Parathyroid adenoma (tissue), 2 donors: ENCODE measurements at regions not wholly inside any gene's neighbourhood (a gene's known extent, or its start where the extent isn't known, plus 50 kb on each side); places are given as distances from the start of the nearest gene placed in this dataset.
"Not testable (repeated sequence)": the region's sequence is repeated elsewhere in the genome, so short reads cannot be mapped to it uniquely, and the experiment has no call there.

Experiments
- H2AFZ ChIP-seq: fragments of 300-600 bp; sonication (generic); one replicate; pipeline ENCODE4 v1.7.0; 2017; ENCODE audit warnings: antibody characterized with exemption, mild to moderate bottlenecking
- H3K27ac ChIP-seq: fragments of 300-600 bp; sonication (generic); one replicate; pipeline ENCODE4 v1.7.0; 2017
- H3K27me3 ChIP-seq: fragments of 300-600 bp; sonication (generic); one replicate; pipeline ENCODE4 v1.7.0; 2017; ENCODE audit warnings: low read length; ENCODE audit not compliant: control insufficient read depth, insufficient read depth
- H3K36me3 ChIP-seq: fragments of 300-600 bp; sonication (generic); one replicate; pipeline ENCODE4 v1.7.0; 2017; ENCODE audit warnings: low read length; ENCODE audit not compliant: control insufficient read depth, insufficient read depth
- H3K4me1 ChIP-seq: fragments of 300-600 bp; sonication (generic); one replicate; pipeline ENCODE4 v1.7.0; 2017; ENCODE audit warnings: control low read depth
- H3K4me2 ChIP-seq: fragments of 300-600 bp; sonication (generic); one replicate; pipeline ENCODE4 v1.7.0; 2017; ENCODE audit warnings: low read length
- H3K4me3 ChIP-seq: fragments of 300-600 bp; sonication (generic); one replicate; pipeline ENCODE4 v1.7.0; 2017; ENCODE audit warnings: low read depth, low read length
- H3K79me2 ChIP-seq: fragments of 300-600 bp; sonication (generic); one replicate; pipeline ENCODE4 v1.7.0; 2017; ENCODE audit warnings: control low read depth
- H3K9ac ChIP-seq: fragments of 300-600 bp; sonication (generic); one replicate; pipeline ENCODE4 v1.7.0; 2017; ENCODE audit warnings: mild to moderate bottlenecking
- H3K9me3 ChIP-seq: fragments of 300-600 bp; sonication (generic); one replicate; pipeline ENCODE4 v1.7.0; 2017; ENCODE audit warnings: low read length; ENCODE audit not compliant: control insufficient read depth
- TF ChIP-seq, protein P1 (sequence below): fragments of 300-600 bp; sonication (generic); IDR thresholded peaks from one replicate; pipeline ENCODE4 v1.7.0; 2017; ENCODE audit warnings: antibody characterized with exemption, mild to moderate bottlenecking
- donor health status: primary hyperparathyroidism.

DNA sequence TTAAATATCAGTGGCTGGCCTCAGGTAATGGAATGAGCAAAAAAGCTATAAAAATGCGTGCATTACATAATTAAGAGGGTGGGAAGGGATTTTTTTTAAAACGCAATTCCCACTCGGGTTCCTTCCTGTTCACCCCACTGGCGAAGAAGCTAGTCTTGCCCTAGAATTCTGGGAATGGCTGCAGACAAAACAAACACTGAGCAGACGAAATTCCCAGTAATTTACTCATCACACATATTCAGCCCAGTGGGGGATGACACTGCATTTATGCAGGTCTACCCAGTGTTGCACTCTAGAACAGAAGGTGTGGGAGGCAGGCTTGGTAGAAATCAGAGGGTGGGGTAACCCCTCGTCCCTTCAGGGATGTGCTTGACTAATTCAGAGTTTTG lies 2695.0 kb upstream of the DEFB115 start:
- no peak overlapping the region for H3K27ac ChIP-seq
- H3K79me2 ChIP-seq, result no peaks in the 10 kb centered on the region
- no peaks in the 10 kb centered on the region for H3K27me3 ChIP-seq
- no peak overlapping the region for H3K4me3 ChIP-seq
- H2AFZ ChIP-seq, result no peak overlapping the region
- no peaks in the 10 kb centered on the region for H3K9me3 ChIP-seq
- no peaks in the 10 kb centered on the region for H3K4me1 ChIP-seq
- TF ChIP-seq, protein P1, sequence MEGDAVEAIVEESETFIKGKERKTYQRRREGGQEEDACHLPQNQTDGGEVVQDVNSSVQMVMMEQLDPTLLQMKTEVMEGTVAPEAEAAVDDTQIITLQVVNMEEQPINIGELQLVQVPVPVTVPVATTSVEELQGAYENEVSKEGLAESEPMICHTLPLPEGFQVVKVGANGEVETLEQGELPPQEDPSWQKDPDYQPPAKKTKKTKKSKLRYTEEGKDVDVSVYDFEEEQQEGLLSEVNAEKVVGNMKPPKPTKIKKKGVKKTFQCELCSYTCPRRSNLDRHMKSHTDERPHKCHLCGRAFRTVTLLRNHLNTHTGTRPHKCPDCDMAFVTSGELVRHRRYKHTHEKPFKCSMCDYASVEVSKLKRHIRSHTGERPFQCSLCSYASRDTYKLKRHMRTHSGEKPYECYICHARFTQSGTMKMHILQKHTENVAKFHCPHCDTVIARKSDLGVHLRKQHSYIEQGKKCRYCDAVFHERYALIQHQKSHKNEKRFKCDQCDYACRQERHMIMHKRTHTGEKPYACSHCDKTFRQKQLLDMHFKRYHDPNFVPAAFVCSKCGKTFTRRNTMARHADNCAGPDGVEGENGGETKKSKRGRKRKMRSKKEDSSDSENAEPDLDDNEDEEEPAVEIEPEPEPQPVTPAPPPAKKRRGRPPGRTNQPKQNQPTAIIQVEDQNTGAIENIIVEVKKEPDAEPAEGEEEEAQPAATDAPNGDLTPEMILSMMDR, result no peak
- no peak overlapping the region for H3K9ac ChIP-seq
- H3K4me2 ChIP-seq, result no peak overlapping the region
- no peaks in the 10 kb centered on the region for H3K36me3 ChIP-seq

DNA sequence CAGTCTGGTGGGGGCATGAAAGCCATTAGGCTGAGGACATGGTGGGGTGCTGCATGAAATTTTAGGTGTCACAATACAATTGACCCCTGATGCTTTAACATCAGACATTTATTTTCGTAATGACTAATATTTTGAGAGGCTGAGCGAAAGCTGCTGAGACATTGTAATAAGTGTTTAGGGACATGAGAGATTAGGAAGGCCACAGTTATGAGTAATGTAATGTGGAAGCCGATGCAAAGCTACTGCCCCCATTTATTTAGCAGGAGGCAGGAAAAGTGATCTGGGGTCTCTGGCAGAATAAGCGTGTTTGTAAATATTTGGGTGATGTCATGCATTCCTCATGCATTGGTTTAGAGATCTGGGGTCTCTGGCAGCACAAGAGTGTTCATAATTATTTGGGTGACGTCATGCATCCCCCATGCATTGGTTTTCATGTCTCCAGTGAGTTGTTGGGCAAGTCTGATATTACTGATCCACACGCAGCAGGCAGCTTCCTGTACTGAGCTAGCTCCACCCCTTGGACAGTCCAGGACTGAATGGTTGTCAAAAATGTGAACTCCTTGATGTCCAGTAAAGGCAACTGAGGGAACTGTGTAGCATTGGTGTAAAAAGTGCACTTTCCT lies 2694.5 kb upstream of the DEFB115 start:
- H2AFZ ChIP-seq, H3K9ac ChIP-seq, H3K4me3 ChIP-seq, H3K27ac ChIP-seq, H3K79me2 ChIP-seq, H3K27me3 ChIP-seq, H3K36me3 ChIP-seq, H3K9me3 ChIP-seq, H3K4me1 ChIP-seq, H3K4me2 ChIP-seq: not testable (repeated sequence)

DNA sequence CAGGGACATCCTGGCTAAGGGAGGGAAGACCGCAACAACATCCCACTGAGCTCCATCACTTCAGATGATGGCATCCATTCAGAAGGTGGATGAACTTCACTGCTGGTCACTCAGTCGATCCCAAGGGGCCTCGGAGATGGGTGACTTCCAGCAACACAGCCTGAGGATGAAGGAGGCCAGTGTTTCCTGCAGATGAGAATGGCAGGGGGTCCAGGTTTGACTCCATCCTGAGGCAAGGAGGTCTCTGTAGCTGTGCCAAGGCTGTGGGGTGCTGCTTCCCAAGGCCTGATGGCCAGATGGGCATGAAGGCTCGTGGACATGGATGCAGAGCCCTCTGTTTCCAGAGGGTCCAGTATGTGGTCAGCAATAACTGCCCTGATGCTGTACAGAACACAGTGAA lies 2693.4 kb upstream of the DEFB115 start:
- not testable (repeated sequence) for H3K36me3 ChIP-seq, H3K9ac ChIP-seq, H3K4me3 ChIP-seq, H3K4me1 ChIP-seq, H3K27ac ChIP-seq, H2AFZ ChIP-seq, H3K27me3 ChIP-seq, H3K4me2 ChIP-seq, H3K79me2 ChIP-seq, H3K9me3 ChIP-seq

DNA sequence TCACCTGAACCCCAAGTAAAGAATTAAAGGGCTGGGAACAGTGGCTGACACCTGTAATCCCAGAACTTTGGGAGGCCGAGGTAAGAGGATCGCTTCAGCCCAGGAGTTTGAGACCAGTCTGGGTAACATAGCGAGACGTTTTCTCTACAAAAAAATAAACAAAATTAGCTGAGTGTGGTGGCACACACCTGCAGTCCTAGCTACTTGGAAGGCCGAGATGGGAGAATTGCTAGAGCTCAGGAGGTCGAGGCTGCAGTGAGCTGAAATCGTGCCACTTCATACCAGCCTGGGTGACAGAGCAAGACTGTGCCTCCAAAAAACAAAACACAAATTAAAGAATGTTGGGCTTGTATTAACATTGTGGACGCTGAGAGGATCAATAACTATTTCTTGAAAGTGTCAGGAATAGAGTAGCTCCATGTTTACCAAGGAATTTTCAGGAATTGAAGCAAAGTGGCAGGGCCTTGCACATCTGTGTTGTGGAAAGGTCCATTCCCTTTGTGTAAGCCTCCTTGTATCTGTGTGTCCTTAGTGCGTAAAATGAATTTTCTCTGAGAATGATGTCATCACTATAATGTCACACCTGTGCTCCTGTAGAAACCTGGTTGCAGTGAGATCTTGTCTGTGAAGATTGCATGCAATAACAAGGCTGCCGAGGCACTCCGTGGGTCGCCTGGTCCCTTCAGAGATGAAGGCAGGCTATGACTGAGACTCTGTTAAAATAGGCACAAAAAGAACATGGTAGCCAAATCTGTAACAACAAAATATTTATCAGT lies 2692.6 kb upstream of the DEFB115 start:
- not testable (repeated sequence) for H3K9me3 ChIP-seq, H3K27me3 ChIP-seq, H3K27ac ChIP-seq, H2AFZ ChIP-seq, H3K4me3 ChIP-seq, H3K4me2 ChIP-seq, H3K79me2 ChIP-seq, H3K9ac ChIP-seq, H3K4me1 ChIP-seq, H3K36me3 ChIP-seq

DNA sequence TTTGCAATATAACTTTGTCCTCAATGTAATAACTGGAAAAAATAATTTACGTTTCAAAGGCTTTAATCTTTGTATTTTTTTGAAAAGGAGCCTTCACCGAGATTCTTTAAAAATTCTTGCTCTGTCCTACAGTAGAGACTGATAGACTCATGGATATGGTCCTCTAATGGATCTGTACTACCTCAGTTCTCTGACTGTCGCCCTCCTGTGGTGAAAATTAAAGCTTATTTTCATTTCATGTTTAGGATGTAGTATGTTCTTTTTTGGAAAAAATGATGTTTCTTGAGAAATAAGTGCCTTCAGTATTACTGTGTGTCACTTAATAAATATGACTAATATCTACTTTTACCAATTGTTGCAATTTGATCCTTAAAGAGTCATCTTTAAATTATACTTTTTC lies 2681.5 kb upstream of the DEFB115 start:
- not testable (repeated sequence) for H3K4me2 ChIP-seq, H3K79me2 ChIP-seq, H3K9ac ChIP-seq, H3K4me1 ChIP-seq, H3K4me3 ChIP-seq, H3K27me3 ChIP-seq, H3K27ac ChIP-seq, H3K36me3 ChIP-seq, H3K9me3 ChIP-seq, H2AFZ ChIP-seq

DNA sequence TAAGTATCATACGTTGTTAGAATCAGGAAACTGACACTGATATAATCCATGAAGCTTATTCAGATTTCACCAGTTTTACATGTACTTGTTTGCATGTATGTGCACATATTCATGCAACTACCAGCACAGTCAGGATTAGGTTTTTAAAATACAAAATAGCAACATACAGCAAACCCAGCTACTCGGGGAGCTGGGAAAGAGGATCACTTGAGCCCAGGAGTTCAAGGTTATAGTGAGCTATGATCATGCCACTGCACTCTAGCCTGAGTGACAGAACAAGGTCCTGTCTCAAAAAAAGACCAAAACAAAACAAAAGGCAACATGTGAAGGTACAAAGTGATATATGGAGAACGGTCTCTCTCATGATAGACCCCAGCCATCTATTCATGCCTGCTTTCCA lies 2665.8 kb upstream of the DEFB115 start:
- not testable (repeated sequence) for H3K9ac ChIP-seq, H3K27me3 ChIP-seq, H2AFZ ChIP-seq, H3K9me3 ChIP-seq, H3K4me2 ChIP-seq, H3K4me1 ChIP-seq, H3K79me2 ChIP-seq, H3K36me3 ChIP-seq, H3K4me3 ChIP-seq, H3K27ac ChIP-seq

DNA sequence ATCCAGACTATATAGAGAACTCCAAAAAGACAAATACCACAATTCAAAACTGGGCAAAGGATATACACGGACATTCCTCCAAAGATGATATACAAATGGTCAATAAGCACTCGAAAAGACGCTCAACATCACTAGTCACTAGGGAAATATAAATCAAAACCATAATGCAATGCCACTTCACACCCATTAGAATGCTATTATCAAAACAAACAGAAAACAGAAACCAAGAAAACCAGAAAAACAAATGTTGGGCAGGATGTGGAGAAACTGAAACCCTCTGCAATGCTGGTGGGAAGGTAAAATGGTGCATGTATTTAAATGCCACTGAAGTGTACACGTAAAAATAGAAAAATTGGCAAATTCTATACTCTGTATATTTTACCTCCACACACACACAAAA lies 2664.1 kb upstream of the DEFB115 start:
- not testable (repeated sequence) for H2AFZ ChIP-seq, H3K9ac ChIP-seq, H3K4me2 ChIP-seq, H3K36me3 ChIP-seq, H3K27ac ChIP-seq, H3K4me1 ChIP-seq, H3K79me2 ChIP-seq, H3K4me3 ChIP-seq, H3K9me3 ChIP-seq, H3K27me3 ChIP-seq

DNA sequence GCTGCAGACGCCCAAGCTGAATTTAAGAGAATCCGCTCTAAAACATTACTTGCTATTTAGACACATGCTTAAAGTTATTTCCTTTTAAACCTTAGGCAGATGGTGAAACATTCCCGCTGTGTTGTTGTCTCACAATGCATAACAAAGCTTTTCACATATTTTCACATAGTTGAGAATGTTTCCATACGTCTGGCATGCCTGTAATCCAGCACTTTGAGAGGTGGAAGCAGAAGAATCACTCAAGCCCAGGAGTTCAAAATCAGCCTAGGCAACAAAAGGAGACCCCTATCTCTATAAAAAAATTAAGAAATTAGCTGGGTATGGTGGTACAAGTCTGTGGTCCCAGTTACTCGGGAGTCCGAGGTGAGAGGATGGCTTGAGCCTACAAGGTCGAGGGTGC lies 2663.0 kb upstream of the DEFB115 start:
- not testable (repeated sequence) for H2AFZ ChIP-seq, H3K9me3 ChIP-seq, H3K4me1 ChIP-seq, H3K27me3 ChIP-seq, H3K36me3 ChIP-seq, H3K79me2 ChIP-seq, H3K4me3 ChIP-seq, H3K4me2 ChIP-seq, H3K27ac ChIP-seq, H3K9ac ChIP-seq

DNA sequence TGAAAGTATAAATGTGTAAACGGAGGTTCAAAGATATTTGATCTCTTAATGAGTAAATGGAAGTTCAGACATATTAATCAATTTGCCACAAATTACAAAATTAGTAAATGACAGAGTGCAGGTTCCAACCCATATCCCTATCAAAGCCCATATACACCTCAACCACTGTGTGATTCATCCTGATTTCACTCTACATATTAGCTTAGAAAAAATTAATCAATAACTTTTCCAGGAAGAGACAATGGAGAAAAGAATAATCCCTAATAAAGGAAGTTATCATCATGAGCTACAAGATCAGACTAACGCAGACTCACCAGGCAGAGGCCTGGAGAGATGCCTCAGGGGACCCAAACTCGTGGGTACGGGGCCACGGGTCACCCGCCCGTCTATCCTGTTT lies 2655.5 kb upstream of the DEFB115 start:
- Histone ChIP-seq H2AFZ (peak overlapping the region; percentile 85), H3K4me3 (peak overlapping the region; percentile 70), H3K4me2 (peak overlapping the region; percentile 61)
- H3K79me2 ChIP-seq, H3K27ac ChIP-seq, H3K4me1 ChIP-seq, H3K9ac ChIP-seq, H3K27me3 ChIP-seq, H3K9me3 ChIP-seq, H3K36me3 ChIP-seq: not testable (repeated sequence)
